GM18519 (cell line): ENCODE measurements at regions not wholly inside any gene's neighbourhood (a gene's known extent, or its start where the extent isn't known, plus 50 kb on each side); places are given as distances from the start of the nearest gene placed in this dataset.
A peak's percentile ranks its signal among the peaks of the same experiment; 100 is the strongest.

Experiments
- ATAC-seq: cut with Tn5 transposase; IDR thresholded peaks from one replicate; pipeline ENCODE4 v1.9.1; 2021; ENCODE audit warnings: mild to moderate bottlenecking, moderate library complexity; ENCODE audit not compliant: unreplicated experiment, low FRiP score

DNA sequence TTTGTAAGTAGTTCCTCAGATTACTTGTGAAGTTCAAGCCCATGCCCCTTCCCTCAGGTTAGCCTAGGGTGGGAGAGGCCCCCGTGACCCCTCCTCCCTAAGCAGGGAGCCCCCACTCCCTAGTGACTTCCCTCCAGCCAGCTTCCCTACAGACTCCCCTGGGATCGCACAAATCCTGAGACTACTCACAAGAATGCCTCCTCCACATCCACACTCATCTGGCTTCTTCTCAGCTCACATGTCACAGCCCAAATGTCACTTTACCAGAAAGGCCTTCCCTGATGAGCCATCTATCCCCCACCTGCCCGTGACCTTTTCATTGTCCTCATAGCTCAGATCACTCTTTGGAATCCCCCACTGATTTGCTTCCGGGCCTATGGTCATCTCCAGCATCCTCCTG lies 96.7 kb upstream of the ARAP3 start:
- ATAC-seq: no peak

DNA sequence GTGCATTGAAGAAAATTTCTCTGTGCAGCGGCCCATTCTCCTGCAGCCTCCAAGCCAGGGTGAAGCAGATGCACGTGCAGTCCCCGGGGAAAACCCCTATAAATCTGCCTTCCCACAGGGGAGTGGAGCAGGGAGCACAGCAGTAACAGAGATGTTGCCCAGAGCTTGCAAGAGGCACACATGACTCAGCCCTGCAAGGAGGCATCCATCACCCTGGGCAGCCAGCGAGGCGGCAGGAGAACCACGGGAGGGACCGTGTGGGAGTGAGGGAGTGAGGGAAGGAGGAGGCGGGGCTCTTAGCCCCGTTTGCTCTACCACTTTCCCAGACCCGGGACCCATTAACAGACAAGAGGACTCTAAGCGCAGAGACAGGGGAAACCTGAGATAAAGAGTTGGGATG lies 96.2 kb upstream of the ARAP3 start:
- no peak for ATAC-seq

DNA sequence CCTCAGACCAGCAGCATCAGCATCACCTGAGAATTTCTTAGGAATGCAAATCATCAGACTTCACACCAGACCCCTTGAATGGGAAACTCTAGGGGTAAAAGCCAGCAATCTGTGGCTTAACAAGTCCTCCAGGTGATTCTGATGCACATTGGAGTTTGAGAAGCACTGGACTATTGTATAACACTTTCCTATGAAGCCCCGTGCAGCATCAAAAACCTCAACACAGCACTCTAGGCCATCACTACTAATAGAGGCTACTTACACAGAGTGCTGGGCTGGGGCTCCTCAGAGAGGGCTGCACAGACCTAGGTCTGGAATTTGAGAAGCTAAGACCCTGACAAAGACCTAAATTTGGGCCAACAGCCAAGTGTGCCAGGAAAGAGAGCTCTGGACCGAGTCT lies 95.7 kb upstream of the ARAP3 start:
- ATAC-seq: no peak

DNA sequence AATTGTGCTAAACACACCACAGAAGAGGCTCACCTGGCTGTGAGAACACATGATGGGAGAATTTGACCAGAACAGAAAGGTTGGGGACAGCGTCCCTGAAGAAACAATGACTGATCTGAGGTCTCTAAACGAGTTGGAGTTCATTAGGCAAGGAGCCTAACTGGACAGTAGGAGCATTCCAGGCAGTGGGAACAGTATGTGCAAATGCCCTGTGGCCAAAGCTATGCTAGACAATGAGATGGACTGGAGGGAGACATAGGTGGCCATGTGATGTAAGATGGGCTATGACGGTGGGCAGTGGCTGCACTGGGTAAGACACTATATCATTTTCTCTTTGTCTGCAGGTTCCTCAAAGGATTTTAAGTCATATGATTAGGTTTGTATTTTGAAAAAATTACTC lies 95.1 kb upstream of the ARAP3 start:
- ATAC-seq: no peak

DNA sequence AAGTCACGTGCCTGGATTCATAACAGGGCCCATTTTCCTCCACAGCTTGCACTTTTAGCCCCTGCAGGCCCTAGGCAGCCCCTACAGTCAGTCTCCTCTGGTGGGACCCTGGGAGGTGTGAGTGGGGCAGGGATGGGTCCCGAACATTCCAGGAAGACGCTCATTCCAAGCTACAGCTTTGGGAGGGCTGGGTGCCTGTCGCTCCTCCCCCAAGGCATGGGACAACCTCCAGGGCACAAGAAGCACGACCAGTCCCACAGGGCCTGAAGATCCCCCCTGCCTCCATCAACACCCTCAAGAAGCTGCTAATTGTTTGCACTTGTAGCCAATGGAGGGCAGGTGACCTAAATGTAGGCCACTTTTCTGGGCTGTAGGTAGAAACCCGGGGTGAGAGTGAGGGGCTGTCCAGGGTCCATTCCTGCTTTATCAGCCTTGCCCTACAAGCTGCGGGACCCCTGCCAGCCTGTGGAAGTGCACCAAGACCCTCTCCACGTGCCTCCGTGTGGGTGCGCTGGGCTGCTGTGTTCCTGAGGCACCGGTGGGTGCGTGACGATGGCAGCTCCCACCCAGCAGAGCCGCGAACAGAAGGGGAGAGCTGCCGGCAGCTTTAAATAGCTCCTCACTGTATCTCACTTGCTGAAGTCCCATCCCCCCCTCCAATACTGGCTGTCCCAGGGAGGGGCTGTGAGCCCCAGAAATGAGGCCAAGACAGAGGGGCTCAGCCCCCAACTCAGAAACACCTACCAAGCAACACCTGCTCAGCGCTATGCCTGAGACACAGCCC lies 91.9 kb upstream of the ARAP3 start:
- no peak for ATAC-seq

DNA sequence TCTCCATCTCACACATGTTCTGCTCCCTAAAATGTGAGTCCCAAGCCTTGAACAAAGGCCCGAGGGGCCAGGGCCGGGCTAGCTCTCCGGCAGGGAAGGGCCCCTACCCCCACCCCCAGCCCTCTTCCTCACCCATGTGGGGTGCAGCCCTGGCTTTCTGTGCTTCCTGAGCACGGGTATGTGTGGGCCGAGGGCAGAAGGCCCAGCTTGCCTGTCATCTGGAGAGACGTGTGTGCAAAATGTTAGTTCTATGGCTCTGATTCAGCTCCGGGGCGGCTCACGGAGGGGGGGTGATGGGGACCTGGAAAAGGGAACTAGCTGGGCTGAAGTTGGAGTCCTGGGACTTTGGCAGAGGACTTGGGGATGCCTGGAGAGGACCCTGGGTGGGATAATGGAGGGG lies 90.3 kb upstream of the ARAP3 start:
- ATAC-seq: no peak

DNA sequence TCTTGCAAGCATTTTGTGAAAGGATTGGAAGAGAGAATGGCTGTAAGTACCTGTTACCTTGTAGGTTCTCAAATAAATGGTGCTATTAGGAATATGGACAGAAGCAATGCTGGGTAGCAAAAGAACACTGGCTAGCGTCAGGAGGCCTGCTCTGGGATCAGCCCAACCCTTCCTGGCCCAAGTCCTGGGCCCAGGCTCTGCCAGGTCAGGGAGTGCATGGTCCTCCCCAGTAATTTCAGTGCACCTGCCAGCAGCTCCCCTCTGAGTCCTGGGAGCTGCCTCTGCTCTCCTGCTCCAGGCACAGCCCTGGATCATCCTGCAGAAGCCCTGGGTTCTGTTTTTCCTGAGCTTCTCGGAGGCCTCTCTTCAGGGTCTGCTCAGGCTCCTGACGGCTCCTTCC lies 89.5 kb upstream of the ARAP3 start:
- ATAC-seq: no peak

DNA sequence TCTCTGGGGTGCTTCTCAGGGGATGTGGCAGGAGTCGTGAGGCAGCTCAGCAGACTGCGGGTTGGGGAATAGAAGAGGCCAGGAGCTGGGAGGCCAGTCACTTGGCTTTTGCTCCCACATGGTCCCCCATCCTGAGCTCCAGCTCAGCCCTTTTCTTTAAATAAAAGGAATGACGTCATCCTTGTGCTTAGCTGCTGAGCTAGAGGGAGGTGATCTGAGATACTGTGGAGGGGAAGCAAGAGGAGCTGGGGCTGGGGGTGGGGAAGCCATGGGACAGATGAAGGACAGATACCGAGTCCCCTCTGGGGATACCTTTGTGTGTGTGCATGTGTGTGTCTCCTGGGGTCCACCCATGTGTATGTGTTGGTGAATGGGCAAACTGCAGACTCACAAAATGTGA lies 89.0 kb upstream of the ARAP3 start:
- no peak for ATAC-seq

DNA sequence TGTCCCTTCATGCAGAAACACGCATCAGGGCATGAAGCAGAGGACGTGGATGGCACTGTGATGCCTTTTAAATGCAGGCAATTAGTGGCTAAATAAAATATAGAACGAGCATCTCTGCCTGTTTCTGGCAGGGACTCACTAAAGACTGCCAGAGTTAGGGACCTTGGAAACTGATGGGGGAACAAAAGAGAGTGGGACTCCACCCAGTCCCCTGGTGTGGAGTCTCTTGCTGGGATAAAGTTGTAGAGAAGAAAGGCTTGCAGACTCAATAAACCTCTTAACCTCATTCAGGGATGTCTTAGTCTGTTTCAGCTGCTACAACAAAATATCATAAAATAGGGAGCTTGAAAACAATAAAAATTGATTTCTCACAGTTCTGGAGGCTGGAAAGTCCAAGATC lies 87.6 kb upstream of the ARAP3 start:
- no peak for ATAC-seq

DNA sequence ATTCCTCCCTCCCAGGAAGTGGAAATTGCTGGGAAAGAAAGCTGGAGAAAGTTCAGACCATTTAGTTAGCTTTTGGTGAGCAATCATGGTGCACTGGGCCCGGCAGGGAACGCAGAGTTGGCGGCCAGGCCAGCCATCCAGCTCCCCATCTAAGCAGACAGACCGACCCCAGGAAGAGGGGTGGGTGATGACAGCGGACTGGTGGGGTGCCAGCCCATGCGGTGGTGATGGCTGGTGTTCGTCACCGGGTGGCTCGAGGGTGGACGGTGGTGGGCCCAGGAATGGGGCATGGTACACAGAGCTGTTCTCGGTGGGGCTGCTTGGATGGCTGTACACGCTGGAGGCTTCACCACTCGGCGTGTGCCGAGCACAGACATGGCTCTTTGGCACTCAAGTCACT lies 85.6 kb upstream of the ARAP3 start:
- no peak for ATAC-seq

DNA sequence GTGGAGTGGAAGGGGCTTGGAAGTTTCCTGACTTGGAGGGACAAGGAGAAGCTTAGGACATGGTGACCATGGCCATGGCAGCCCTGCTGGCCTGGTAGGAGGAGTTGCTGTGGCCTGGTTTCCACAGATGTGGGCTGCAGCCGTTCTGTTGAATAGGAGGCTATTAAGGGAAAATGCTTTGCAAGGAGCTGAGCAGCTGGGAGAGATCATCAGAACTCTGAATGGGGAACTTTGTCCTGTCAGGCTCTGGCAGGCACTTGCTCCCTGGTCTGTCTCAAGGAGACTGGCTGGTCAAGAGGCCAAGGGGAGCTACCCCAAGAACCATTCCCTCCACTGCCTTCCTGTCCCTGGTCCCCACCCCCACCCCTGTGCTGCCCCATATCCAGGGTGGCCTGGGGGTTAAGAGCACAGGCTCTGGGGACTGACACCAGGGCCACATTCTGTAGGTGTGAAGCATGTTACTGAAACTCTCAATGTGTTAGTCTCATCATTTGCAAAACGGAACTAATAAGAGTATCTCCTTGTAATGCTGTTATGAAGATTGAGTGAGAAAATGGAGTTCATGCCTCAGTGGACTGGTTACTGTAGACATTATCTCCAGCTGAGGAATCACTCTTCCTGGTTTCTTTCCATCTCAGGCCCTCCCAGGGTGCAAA lies 84.0 kb upstream of the ARAP3 start:
- no peak for ATAC-seq

DNA sequence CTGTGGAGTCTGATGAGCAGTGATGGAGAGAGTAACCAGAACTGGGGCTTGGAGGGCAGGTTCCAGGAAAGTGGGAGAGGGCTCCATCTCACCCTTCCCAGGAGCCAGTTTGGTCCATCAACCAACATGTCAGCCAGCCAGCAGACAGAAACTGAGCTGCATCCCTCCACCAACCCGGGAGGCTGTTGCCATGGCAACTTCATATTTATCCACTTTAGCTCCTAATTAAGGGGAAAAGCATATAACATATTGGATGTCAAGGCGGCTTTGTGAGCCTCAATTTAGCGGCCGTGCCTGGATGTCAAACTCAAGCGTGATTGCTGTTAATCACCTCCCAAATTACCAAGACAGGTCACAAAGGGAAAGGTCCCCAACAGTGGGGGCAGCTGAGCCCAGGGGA lies 81.5 kb upstream of the ARAP3 start:
- no peak for ATAC-seq

DNA sequence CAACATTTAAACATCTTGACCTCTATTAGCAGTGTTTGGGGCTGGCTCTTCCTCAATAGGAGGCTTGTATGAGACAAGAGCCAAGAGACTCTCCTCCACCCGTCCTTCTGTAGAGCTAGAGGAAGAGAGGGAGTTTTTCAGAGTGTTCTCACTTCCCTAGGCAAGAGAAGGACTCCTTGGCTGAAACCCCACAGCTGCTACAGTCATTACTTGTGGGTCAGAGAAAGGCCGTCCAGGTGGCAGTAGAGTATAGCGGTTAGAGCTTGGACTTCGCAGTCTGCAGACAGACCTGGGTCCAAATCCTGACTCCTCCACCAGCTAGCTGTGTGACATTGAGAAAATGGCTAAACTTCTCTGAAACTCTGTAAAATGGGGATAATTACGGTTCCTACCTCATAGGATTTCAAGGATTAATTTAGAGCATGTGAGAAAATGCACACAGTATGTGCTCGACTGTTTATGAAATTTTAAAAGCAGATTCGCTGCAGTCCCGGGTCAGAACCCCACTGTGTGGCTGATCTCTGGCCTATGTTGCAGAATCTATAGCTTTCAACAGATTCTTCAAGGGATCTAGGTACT lies 80.8 kb upstream of the ARAP3 start:
- peak; percentile 51 for ATAC-seq

DNA sequence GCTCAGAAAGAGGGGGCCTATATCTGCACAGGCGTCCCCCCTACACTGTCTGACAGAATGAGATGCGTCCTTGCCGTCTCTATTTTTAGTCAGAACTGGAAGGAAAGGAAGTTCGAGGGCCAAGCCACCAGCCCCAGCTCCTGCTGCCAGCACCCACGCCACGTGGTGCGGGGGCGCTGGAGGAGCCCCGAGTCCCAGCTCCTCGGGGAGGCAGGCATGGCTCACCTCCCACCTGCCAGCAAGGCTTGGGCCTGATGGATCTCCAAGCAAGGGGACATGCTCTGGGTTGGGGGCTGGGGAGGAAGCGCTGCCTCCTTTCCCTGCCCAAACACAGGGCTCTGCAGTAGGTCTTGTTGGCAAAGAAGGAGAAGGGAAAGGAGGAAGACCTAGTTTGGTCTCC lies 80.3 kb upstream of the ARAP3 start:
- ATAC-seq: no peak

DNA sequence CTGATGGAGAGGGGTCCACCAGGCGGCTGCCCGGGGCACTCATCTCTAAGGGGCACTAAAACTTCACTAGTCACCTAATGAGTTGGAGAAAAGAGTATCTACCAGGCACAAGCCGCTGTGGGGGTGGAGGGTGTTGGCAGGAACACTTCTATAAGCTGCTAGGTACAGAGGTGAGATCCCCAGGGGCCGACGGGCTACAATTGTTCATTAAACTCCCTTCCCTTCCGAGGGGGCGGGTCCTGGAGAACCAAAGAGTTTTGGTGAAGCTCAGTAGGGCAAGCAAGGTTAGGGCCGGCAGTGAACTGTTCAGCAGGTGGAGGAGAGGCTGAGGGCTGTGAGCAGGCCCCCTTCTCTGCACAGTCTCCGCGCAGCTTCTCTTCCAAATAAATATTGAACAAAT lies 78.7 kb upstream of the ARAP3 start:
- no peak for ATAC-seq

DNA sequence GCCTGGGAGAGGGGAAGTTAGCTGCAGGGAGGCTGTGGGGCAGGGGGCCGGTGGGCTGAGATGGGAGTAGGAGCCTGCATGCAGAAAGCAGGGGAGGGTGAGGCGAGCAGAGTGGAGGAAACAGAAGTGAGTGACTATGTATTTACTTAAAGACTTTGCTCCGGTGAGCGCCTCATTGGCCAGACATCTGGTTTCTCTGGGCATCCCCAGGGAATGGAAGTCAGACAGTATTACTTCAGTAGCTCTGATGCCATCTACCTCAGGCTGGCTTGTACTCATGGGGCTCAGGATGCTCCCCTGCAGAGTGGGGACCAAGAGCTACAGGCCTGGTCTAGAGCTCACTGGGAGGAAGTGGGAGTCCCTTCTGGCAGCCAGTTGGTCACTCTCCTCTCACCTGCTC lies 78.2 kb upstream of the ARAP3 start:
- no peak for ATAC-seq

DNA sequence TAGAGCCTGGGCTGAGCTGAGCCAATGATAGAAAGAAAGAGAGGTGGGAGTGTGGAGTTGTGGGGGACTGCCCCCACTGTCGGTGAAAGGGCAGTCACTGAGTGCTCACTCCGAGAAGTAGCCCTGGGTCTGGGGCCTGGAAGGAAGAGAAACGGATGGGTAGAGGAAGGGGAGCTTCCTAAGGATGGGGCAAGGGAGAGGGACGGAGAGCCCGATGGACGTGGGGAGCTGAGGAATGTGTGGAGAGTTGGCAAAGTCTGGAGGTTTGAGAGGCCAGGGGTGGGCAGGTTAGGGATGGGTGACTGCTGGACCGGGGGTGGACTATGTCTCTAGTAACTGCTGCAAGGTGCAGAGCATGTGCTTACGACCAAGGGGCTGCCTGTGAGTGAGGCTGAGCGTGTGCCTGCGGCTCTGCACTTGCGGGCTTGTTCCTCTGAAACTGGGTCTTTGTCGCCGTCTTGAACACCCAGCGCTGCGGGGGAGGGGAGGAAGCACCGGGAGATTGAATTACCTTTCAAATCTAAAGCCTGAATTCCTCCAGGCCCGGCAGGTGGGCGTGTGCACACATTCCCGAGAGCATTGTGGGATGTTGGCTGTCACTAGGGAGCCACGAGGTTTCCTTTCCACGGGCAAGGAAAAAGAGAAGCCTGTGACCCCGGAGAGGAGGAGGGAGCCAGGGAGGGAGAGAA lies 76.4 kb upstream of the ARAP3 start:
- ATAC-seq: no peak

DNA sequence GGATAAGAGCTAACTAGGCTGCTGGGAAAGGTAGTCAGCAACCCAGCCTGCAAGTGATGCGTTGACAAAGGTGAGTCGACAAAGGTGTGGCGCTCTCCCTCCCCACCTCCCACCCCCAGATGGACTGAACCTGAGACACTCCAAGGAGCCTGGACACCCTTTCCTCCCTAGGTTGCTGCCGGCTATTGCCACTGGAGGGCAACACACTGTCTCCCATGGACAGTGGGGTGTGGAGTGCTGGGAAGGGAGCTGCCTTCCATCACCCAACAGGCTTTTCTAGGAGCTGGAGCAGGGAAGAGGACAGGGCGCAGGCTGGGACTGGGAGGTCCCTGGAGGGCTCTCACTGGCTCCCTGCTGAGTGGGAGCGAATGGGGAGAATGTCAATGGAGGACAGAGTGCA lies 75.4 kb upstream of the ARAP3 start:
- no peak for ATAC-seq

DNA sequence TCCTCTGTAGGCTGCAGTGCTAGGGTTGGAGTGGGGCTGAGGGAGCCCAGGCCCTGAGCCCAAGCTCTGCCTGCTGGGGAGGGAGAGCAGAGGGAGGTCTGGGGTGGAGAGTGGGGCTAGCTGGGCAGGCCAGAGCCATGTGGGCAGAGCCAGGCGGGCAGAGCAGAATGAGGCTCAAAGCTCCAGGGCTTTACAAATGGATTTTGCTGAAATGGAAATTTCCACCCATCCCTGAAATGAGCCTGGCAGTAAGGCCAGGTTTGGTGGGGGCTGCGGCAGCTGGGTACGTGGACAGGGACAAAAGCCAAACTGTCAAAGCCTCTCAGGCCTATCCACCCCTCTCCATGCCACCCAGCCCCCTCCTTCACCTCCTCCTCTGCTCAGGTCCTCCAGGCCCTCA lies 74.2 kb upstream of the ARAP3 start:
- ATAC-seq: no peak

DNA sequence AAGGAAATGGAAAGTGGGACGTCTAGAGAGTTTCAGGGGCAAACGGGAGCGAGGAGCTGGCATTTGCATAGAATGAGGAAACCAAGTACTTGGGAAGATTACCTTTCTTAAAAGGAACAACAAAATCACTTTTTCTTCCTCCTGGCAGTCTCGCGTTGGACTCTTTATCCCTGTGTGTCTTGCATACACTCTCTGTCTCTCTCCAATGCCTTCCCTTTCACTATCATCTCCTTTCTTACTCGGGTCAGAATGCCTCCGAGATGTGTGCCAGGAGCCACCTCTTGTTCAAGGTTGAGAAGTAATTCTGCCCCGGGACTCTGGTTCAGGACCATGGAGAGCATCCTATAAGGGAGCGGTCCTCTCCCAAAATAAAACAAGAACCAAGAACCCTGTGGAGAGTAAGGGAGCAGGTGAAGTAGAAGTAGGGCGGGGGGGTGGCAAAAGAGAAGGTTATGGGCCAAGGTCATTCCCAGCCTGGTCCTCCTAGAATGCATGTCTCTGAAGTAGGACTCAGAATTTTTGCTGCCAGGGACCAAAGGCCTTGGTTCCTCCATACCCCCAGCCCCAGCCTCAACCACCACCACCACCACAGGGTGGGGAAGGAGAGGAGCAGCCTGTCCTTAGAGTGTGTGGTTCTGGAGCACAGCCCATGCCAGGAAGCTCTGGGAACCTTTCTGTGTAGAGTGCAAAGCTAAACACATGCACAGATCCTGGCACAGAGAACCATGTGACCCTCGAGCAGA lies 72.1 kb upstream of the ARAP3 start:
- no peak for ATAC-seq
